GM19397 (cell line): ENCODE measurements at regions not wholly inside any gene's neighbourhood (a gene's known extent, or its start where the extent isn't known, plus 50 kb on each side); places are given as distances from the start of the nearest gene placed in this dataset.

ENCODE experiments used
- ATAC-seq: cut with Tn5 transposase; IDR thresholded peaks from one replicate; pipeline ENCODE4 v1.9.1; 2021; ENCODE audit warnings: mild to moderate bottlenecking, moderate library complexity; ENCODE audit not compliant: unreplicated experiment

- no peak for ATAC-seq
Observed at GRCh38 chr13:64311112-64311511, 2895.5 kb upstream of the PCDH20 start.

DNA sequence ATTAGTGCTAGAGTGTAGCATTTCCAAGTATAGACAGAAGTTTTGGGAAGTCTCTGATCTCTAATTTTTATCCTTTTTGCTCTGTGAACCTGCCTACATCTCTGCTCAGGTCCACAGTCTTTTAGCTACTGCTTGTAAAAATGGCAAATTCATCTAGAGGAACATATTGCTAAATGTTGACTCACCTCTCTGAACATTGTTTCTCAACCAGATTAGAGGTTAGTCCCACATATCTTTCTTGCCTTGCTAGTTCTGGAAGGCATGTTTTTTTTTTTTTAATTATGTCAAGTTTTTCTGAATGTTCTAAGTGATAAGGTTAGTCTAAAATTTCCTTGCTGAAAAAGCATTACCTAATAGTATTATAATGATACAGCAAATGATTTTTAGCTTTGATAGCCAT, 2889.6 kb upstream of the PCDH20 start:
- no peak for ATAC-seq

GRCh38 chr13:64300239-64300638, 2884.6 kb upstream of the PCDH20 start:
- ATAC-seq, result no peak

DNA sequence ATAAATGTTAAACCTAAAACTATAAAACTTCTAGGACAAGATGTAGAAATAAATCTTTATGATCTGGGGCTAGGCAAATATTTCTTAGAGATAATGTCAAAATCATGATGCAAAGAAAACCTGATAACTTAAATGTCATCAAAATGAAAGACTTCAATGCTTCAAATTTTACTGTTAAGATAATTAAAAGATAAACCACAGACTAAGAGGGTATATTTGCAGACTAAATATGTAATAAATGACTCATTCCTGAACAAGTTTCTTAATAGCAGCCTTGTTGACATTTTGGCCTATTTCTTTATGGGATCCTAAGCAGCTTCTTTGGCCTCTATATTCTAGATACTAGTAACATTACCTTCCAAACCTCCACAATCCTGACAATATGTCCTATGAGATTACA, 2878.3 kb upstream of the PCDH20 start:
- ATAC-seq, result no peak

GRCh38 chr13:64289702-64290101, 2874.1 kb upstream of the PCDH20 start:
- ATAC-seq, result no peak

GRCh38 chr13:64283926-64284325, 2868.3 kb upstream of the PCDH20 start:
- ATAC-seq, result no peak

DNA sequence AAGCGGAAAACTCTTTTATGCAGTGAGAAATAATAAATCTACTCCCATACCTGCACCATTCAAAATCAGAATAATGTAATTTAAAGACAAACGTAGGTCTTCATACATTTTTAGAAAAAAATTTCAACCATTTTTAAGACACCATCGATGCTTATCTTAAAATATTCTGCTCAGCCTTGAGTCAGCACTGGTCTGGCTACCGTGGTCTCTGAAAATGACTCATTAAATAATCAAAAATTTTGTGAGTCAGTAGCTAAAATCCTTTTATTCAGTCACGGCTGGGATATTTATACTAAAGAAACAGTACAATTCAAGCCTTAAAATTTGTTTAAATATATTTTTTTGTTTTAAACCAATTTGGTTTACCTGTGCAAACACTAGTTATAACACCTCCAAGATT, 2862.8 kb upstream of the PCDH20 start:
- ATAC-seq, result no peak

DNA sequence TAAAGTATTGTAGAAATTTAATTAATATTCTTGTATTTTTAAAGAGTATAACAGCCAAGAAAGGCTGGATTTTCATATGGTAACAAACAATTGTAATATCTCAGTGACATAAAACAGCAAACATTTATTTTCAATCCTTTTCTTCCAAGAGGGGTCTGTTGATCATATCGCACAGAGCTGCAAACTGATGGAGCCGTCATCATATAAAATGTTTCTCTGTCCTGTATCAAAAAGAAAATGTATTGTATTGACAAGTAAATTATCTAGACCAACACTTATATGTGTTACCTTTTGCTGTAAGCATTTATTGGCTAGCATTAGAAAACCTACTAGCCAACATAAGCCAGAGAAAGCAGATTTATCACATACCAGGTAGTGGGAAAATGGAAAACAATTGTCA, 2861.4 kb upstream of the PCDH20 start:
- no peak for ATAC-seq

GRCh38 chr13:64276232-64276631, 2860.6 kb upstream of the PCDH20 start:
- ATAC-seq, result no peak

DNA sequence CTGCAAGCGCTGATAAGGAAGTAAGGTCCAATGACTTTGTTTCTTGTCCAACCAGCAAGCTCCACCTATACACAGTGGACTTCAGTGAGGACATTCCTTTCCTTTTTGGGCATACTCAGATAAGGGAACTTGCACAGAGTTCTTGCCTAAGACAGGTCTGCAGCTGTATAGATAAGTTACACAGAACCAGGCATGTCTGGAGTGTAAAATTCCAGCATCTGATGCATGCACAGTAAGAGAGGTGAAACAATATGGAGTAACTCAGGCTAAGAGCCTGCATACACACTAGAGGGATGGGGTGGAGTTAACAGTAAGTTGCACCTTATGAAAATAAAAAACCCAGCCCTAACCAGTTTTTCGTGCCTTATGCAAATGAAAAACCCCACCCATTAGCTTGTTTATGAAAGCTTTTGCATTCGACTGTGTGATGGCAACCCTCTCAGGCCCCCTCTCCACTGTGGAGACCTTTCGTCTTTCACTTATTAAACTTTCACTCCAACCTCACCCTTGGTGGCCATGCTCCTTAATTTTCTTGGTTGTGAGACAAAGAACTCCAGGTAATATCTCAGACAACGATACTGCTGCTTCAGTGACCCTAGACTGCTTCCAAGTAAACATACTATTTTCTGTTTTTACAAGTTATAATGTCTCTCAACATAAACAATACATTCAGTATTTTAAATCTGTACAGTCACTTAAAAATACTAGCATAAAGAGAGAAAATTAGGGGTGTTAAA, 2859.0 kb upstream of the PCDH20 start:
- no peak for ATAC-seq

GRCh38 chr13:64273780-64274179, 2858.1 kb upstream of the PCDH20 start:
- ATAC-seq, result no peak

GRCh38 chr13:64272681-64273080, 2857.0 kb upstream of the PCDH20 start:
- ATAC-seq, result no peak

DNA sequence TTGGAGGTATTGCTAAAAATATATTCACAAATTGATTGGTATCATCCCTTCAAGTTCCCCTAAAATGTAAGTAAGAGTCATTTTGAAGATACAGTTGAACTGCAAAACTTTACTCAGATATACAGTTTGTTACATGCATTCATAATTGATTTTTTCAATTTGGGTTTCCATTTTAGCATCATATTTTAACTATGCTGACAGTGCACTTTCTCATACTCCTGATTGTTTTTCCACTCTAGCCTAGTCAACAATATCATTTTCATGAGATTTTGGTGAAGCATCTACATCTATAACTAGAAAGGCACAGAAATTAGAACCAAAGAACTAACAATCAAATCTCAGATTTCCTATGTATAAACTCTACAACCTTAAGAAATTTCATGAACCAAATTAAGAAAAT, 2850.4 kb upstream of the PCDH20 start:
- no peak for ATAC-seq

- no peak for ATAC-seq
Observed at GRCh38 chr13:64263285-64263684, 2847.6 kb upstream of the PCDH20 start.

DNA sequence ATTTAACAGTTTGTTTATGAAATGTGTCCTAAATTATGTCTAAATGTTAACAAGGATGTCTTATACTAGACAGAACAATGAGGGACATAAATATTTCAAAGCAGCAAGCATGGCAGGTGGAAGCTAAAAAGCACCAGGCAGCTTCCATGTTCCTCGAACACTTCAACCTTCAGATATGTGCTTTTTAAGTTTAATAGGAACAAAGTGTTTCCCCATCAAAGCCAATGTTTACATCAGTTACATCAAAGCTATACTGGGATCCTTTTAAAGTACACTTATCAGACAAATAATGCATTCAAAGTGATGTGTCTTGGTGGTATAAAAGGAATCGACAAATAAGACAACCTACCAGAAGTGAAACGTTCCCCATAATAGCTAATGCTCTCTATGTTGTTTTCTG, 2841.1 kb upstream of the PCDH20 start:
- no peak for ATAC-seq

DNA sequence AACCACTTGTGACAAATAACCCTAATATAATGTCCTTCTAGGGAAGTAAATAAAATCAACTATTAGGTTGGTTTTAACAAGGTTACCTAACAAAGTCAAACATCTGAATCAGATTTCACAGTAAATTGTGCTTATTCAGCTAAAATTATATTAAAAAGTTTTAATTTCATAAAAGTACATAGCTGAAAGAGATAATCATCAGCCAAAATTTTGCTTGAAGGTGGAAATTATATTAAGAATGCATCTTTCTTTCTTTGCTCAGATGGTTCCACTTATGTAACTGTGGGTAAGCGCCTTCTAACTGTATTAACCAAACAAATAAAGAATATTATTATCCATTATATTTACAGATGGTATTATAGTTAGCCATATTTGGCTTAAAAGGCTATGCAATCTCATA, 2840.3 kb upstream of the PCDH20 start:
- ATAC-seq, result no peak

GRCh38 chr13:64248371-64249065, 2832.9 kb upstream of the PCDH20 start:
- ATAC-seq, result no peak

- ATAC-seq, result no peak
Observed at GRCh38 chr13:64239372-64239771, 2823.7 kb upstream of the PCDH20 start.

GRCh38 chr13:64234255-64234654, 2818.6 kb upstream of the PCDH20 start:
- ATAC-seq, result no peak

GRCh38 chr13:64223016-64223415, 2807.4 kb upstream of the PCDH20 start:
- no peak for ATAC-seq

GRCh38 chr13:64206430-64207225, 2791.0 kb upstream of the PCDH20 start:
- ATAC-seq, result no peak

- ATAC-seq, result no peak
Observed at GRCh38 chr13:64202517-64202916, 2786.9 kb upstream of the PCDH20 start.
